Cardiac muscle cell (in vitro differentiated cells and primary cell): ENCODE measurements at regions not wholly inside any gene's neighbourhood (a gene's known extent, or its start where the extent isn't known, plus 50 kb on each side); places are given as distances from the start of the nearest gene placed in this dataset.

Experiments used
- DNase-seq, 2 donors: peaks; one replicate each; pipeline versions ENCODE4 v3.0.0 to v3.0.0-alpha.2; 2010 to 2017; ENCODE audit warnings: low read depth in 1 of 2, low spot score in 1 of 2
- H3K27ac ChIP-seq: fragments of 200-600 bp; sonication (generic); 2 replicates; pipeline ENCODE4 v1.5.1; 2016
- H3K27me3 ChIP-seq: fragments of 200-600 bp; sonication (generic); 2 replicates; pipeline ENCODE4 v1.6.0; 2016; ENCODE audit warnings: control low read depth
- H3K36me3 ChIP-seq: fragments of 200-600 bp; sonication (generic); 2 replicates; pipeline ENCODE4 v1.5.1; 2016; ENCODE audit warnings: control low read depth
- H3K4me1 ChIP-seq: fragments of 200-600 bp; sonication (generic); 2 replicates; pipeline ENCODE4 v1.8.1; 2017; ENCODE audit warnings: low read depth, mild to moderate bottlenecking, mixed run types
- H3K4me3 ChIP-seq: fragments of 200-600 bp; sonication (generic); 2 replicates; pipeline ENCODE4 v1.5.1; 2016; ENCODE audit warnings: mild to moderate bottlenecking
- H3K9me3 ChIP-seq: fragments of 200-600 bp; sonication (generic); 2 replicates; pipeline ENCODE4 v1.5.1; 2017; ENCODE audit warnings: low read depth, mild to moderate bottlenecking, control low read depth
- CTCF ChIP-seq: IDR thresholded peaks from 2 replicates; pipeline ENCODE4 v1.5.1; 2012; ENCODE audit warnings: low read depth, mild to moderate bottlenecking, low read length

- no peak for TF ChIP-seq CTCF
- H3K36me3 ChIP-seq = no peaks in the 10 kb centered on the region
- no peak overlapping the region for H3K4me3 ChIP-seq
- H3K4me1 ChIP-seq = peaks cover 5% of the 10 kb centered on the region
- H3K9me3 ChIP-seq = no peaks in the 10 kb centered on the region
- H3K27me3 ChIP-seq = no peaks in the 10 kb centered on the region
- H3K27ac ChIP-seq = no peak overlapping the region
- no peak for DNase-seq
Measured at GRCh38 chr6:6711031-6711785, 122.7 kb downstream of the LY86 start.

- H3K27me3 ChIP-seq = no peaks in the 10 kb centered on the region
- H3K4me3 ChIP-seq = no peak overlapping the region
- H3K36me3 ChIP-seq = no peaks in the 10 kb centered on the region
- H3K27ac ChIP-seq = no peak overlapping the region
- H3K4me1 ChIP-seq = peaks cover 5% of the 10 kb centered on the region
- TF ChIP-seq CTCF = no peak
- no peaks in the 10 kb centered on the region for H3K9me3 ChIP-seq
- DNase-seq = no peak
Measured at GRCh38 chr6:6711832-6712448, 123.4 kb downstream of the LY86 start.

- peak; percentile 23 to 85 for DNase-seq
- Histone ChIP-seq H3K27me3 (no peaks in the 10 kb centered on the region), H3K4me1 (peaks cover 5% of the 10 kb centered on the region), H3K9me3 (no peaks in the 10 kb centered on the region), H3K27ac (no peak overlapping the region), H3K4me3 (no peak overlapping the region), H3K36me3 (no peaks in the 10 kb centered on the region)
- TF ChIP-seq CTCF = peak; percentile 6
Measured at GRCh38 chr6:6712449-6713403, 124.2 kb downstream of the LY86 start.

GRCh38 chr6:6713657-6714056 is 125.1 kb downstream of the LY86 start:
- H3K36me3 ChIP-seq = no peaks in the 10 kb centered on the region
- DNase-seq = peak in 1 of 2 donors; percentile 40
- H3K4me3 ChIP-seq = no peak overlapping the region
- no peaks in the 10 kb centered on the region for H3K9me3 ChIP-seq
- TF ChIP-seq CTCF = no peak
- H3K4me1 ChIP-seq = peaks cover 5% of the 10 kb centered on the region
- no peaks in the 10 kb centered on the region for H3K27me3 ChIP-seq
- H3K27ac ChIP-seq = no peak overlapping the region

- Histone ChIP-seq H3K4me1 (peaks cover 5% of the 10 kb centered on the region), H3K9me3 (no peaks in the 10 kb centered on the region), H3K27ac (no peak overlapping the region), H3K27me3 (no peaks in the 10 kb centered on the region), H3K36me3 (no peaks in the 10 kb centered on the region), H3K4me3 (no peak overlapping the region)
- no peak for TF ChIP-seq CTCF
- DNase-seq = no peak
Measured at GRCh38 chr6:6714118-6714897, 125.8 kb downstream of the LY86 start.
